GM19468 (cell line): ENCODE measurements at regions not wholly inside any gene's neighbourhood (a gene's known extent, or its start where the extent isn't known, plus 50 kb on each side); places are given as distances from the start of the nearest gene placed in this dataset.

Experiments used
- ATAC-seq: cut with Tn5 transposase; IDR thresholded peaks from one replicate; pipeline ENCODE4 v1.9.1; 2021; ENCODE audit warnings: mild to moderate bottlenecking, moderate library complexity, moderate number of reproducible peaks; ENCODE audit not compliant: unreplicated experiment; ENCODE audit errors: extremely low read depth

- no peak for ATAC-seq
These were observed 1127.3 kb upstream of the AUTS2 start for GRCh38 chr7:68470836-68471435.

GRCh38 chr7:68472688-68473087 lies 1125.6 kb upstream of the AUTS2 start:
- no peak for ATAC-seq

- no peak for ATAC-seq
These were observed 1123.5 kb upstream of the AUTS2 start for GRCh38 chr7:68474661-68475216.

- no peak for ATAC-seq
These were observed 1121.3 kb upstream of the AUTS2 start for GRCh38 chr7:68476966-68477365.

GRCh38 chr7:68478326-68478725 lies 1119.9 kb upstream of the AUTS2 start:
- no peak for ATAC-seq

GRCh38 chr7:68482800-68483199 lies 1115.5 kb upstream of the AUTS2 start:
- ATAC-seq: no peak

- no peak for ATAC-seq
These were observed 1113.5 kb upstream of the AUTS2 start for GRCh38 chr7:68484731-68485130.

GRCh38 chr7:68485253-68485917 lies 1112.9 kb upstream of the AUTS2 start:
- no peak for ATAC-seq

- no peak for ATAC-seq
These were observed 1109.8 kb upstream of the AUTS2 start for GRCh38 chr7:68488341-68489060.

- no peak for ATAC-seq
These were observed 1106.5 kb upstream of the AUTS2 start for GRCh38 chr7:68491523-68492358.

GRCh38 chr7:68492359-68492690 lies 1106.0 kb upstream of the AUTS2 start:
- ATAC-seq: no peak

GRCh38 chr7:68503400-68503799 lies 1094.9 kb upstream of the AUTS2 start:
- no peak for ATAC-seq

GRCh38 chr7:68504716-68505115 lies 1093.6 kb upstream of the AUTS2 start:
- no peak for ATAC-seq

GRCh38 chr7:68505721-68506120 lies 1092.6 kb upstream of the AUTS2 start:
- no peak for ATAC-seq

GRCh38 chr7:68507668-68508067 lies 1090.6 kb upstream of the AUTS2 start:
- ATAC-seq: no peak

- no peak for ATAC-seq
These were observed 1089.2 kb upstream of the AUTS2 start for GRCh38 chr7:68509054-68509453.

- no peak for ATAC-seq
These were observed 1088.7 kb upstream of the AUTS2 start for GRCh38 chr7:68509603-68510002.

GRCh38 chr7:68511281-68511680 lies 1087.0 kb upstream of the AUTS2 start:
- no peak for ATAC-seq

- no peak for ATAC-seq
These were observed 1085.8 kb upstream of the AUTS2 start for GRCh38 chr7:68512466-68512865.

- ATAC-seq: no peak
These were observed 1080.2 kb upstream of the AUTS2 start for GRCh38 chr7:68518060-68518459.
